ENCODE measurements at regions not wholly inside any gene's neighbourhood (a gene's known extent, or its start where the extent isn't known, plus 50 kb on each side); places are given as distances from the start of the nearest gene placed in this dataset.

- no peak for DNase-seq
Observed at GRCh38 chr5:155872629-155873220, 454.2 kb upstream of the SGCD start.

DNA sequence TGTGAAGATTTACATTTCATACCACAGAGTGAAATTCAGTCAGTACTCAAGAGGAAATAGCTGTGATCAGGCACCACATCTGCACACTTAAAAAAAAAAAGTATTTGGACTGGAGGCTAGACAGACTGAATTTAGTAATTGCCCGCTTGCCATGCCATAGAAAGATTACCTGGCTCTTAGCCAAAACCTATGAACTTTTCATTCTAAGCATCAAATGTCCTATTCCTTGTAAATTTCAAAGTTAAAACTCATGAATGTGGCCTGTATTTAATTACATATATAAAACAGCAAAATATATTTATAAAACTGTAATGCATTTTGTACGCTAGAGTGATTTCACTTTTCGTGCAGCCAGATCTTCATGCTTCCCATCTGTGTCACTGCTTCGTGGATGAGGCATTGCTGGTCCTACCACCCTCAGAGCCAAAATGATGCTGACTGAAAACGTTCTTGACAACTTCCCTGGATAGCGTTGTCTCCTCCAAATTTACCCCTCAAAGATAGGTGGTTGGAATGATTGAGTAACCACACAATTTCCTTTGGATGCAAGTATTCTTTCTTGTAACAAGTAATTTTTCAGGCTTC lies 447.9 kb upstream of the SGCD start:
- DNase-seq: no peak

DNA sequence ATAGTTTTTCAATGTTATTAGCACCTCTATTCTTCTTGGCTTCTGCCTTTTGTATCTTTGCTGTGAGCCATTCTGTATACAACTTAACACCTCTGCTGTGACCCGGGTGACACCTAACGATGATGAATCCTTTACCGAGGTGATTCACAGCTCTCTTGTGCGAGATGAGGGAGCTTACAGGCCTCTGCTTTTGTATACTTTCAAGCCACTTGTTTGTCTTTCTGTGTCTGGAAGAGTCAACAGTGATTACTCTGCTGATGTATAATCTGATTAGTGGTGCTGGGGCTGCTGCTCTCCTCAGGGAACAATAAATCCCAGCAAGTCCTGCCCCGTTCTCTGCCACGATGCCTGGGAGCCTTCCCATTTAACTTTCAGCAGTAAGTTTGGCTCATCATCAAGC lies 442.9 kb upstream of the SGCD start:
- DNase-seq: no peak

- DNase-seq: no peak
Observed at GRCh38 chr5:155885199-155885598, 441.8 kb upstream of the SGCD start.

DNA sequence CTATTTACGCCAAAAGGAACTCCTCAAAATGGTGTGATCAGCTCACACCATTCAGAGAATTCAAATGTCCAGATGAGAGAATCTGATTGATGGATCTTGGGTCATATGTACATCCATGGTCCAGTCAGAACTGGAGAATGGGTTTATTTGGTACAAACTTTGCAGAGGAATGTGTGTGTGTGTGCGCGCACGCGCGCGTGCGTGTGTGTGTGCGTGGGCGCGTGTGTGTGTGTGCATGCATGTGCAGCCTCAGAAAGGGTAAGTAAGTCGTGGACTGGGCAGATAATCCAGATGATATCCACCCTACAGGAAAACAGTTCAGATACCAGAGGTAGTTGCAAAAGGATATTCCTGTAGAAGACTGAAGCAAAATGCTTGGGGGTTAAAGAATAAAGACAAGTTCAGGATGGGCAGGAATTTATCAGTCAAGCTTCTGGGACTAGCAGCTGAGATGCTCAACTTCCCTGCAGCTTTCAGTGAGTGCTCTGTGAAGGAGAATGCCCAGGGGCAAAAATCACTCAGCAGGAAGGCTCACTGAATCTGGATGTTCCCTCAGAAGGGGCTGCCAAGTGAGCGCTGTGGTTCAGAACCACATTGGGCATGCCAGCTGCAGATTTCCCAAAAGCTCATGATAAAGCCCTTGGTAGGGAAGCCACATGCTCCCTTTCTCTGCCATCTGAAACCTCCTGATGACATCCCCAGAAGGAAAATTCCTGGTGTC lies 440.5 kb upstream of the SGCD start:
- peak; percentile 19 for DNase-seq

DNA sequence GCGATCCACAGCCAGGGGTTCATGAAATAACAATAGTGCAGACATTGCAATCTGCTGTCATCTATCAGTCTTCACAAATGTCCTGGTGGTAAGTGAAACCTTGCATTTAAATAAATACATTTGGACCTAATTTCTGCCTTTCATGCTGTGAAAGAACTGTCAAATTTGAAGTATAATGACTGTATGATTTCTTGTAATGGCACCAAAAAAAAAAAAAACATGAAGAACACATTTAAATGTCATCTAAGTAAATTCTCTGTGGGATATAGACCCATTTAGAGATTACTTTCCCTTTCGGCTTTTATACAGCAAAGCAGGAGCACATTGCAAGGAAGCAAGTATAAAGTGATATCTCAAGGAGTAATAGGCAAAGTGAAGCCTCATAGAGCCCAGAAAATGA lies 431.5 kb upstream of the SGCD start:
- no peak for DNase-seq

GRCh38 chr5:155897761-155898160 lies 429.2 kb upstream of the SGCD start:
- DNase-seq: no peak

DNA sequence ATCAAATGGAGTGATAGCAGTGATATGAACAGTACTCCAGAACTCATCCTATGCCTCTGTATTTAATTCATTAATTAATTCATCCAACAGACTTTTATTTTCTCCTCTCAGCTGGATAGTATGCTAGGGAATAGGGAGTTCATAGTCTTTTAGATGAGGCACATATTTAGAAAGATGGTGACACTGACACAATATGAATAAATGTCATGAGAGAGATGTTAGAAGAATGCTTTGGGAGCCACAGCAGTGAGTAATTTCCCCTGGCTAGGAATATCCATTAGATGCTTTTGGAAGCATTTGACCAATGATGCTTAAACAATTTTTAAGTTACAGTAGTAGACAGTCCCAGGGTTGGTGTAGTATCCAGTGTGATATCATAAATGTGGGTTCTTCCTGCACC lies 428.7 kb upstream of the SGCD start:
- no peak for DNase-seq

DNA sequence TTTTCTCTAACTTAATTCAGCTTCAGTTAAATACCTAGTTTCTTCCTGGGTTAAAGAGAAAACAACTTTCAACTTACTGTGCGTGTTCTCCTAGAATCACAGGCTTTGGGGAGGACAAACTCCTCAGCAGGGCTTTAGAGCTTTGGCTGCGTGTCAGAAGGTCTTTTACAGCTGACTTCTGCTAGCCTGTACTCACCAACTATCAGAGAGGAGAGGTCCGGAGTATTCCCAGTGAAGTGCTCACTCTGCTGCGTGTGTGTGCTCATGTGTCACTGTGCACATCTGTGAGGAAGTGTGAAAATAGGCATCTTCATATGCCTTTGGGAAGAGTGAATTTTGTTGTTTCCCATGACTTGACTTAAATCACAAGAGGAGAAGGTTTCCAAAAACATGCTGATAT lies 423.2 kb upstream of the SGCD start:
- DNase-seq: no peak

DNA sequence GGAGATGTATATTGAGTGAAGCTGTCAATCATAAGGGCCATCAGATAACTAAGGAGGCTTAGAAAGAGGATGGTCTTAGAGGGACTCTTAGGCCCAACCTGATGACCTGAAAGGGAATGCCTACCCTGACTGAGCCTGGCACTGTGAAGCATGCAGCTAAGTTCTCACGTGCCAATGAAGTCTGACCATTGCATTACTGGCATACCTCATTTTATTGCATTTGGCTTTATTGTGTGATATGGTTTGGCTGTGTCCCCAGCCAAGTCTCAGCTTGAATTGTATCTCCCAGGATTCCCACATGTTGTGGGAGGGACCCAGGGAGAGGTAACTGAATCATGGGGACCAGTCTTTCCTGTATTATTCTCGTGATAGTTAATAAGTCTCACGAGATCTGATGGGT lies 421.6 kb upstream of the SGCD start:
- no peak for DNase-seq

DNA sequence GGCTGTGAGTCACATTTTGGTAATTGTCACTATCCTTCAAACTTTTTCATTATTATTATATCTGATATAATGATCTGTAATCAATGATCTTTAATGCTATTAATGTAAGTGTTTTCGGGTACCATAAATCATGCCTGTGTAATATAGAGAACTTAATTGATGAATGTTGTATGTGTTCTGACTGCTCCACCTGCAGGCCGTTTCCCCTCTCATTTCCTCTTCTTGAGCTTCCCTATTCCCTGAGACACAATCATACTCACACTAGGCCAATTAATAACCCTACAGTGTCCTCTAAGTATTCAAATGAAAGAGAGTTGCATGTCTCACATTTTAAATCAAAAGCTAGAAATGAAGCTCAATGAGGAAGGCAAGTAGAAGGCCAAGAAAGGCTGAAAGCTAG lies 420.9 kb upstream of the SGCD start:
- no peak for DNase-seq

GRCh38 chr5:155908543-155908942 lies 418.4 kb upstream of the SGCD start:
- no peak for DNase-seq

- no peak for DNase-seq
Observed at GRCh38 chr5:155912291-155912690, 414.7 kb upstream of the SGCD start.

DNA sequence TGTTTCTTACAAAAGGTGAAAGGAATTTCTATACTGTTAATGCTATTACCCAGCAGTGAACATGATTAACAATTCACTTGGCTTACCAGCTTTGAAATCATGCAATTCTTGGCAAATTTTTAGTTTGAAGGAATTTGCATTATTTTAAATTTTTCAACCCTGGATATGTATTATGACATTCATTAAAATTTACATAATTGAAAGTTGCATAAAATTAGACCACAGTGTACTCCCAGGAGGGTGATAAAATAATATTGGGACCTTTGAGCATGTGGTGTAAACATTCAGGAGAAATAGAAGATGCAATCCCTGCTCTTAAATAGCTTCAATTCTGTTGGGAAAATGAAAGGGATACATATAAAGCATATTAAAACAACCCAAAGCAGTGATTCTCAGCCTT lies 412.2 kb upstream of the SGCD start:
- no peak for DNase-seq

DNA sequence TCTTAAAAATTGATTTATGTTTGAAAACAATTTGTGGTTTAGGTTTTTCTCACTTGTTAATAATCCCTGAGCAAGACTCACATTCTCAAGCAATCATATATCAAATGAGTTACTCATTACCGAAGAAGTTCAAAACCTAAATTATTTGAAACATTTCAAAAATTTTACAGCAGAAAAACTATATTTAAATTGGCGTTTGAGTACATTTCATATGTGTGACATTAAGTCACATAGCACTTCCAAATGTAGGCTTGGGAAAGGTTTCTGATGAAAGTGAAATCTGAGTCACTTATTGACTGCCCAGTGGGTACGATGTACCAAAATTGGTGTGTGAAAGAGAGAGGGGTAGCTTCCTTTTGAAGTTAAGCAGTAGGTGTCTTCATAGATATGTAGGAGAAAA lies 411.4 kb upstream of the SGCD start:
- no peak for DNase-seq

- DNase-seq: no peak
Observed at GRCh38 chr5:155919126-155919525, 407.8 kb upstream of the SGCD start.

DNA sequence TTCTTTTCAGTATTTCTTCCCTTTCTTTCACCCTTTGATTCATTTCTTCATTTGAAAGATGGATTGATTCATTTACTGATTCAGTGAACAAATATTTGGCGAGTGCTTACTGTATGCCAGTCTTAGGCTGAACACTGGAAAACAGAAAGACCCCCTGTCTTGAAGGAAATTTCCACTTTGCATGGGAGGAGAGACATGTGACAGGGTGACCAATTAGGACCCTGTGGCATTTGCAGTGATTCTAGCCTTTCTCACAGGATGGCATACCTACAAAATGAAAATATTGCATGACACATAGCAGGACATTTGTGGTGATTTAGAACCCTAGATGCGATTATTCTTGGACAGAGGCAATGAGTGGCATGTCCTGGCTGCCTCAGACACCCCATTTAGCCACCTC lies 407.2 kb upstream of the SGCD start:
- DNase-seq: no peak

DNA sequence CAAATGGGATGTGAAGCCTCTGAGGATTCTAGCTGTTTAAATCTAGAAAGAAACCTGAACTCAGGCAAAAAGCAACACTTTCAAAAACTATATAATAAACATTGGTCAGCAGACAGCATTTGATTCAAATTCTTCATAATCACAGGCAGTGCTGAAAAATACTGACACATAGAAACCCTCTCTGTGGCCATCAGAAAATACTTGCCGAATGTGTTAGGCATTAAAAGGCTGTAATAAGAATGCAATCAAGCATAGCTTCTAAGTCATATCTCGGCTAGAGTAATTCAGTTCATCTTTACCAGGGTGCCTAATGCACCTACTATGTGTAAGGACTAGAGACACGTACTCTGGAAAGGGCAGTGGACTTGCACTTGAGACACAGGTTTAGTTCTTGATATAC lies 405.3 kb upstream of the SGCD start:
- no peak for DNase-seq

DNA sequence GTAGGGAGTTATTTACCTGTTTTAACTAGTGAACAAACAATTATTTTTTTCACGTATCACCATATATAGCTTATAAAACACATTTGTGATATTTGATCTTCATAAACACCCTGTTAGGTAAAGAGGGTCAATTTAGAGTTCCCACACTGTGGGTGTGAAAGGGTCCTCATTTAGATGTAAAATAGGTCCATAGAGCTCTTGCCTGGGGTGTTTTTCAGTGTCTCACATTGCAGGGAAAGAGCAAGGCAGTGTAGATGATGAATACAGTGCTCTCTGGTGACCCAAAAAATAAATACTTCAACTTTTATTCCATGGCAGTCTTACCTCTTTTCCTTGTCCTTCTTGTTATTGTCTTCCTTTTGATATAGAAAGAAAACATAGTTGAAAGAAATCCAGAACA lies 403.2 kb upstream of the SGCD start:
- DNase-seq: no peak

GRCh38 chr5:155926031-155926430 lies 400.9 kb upstream of the SGCD start:
- no peak for DNase-seq

GRCh38 chr5:155926766-155927165 lies 400.2 kb upstream of the SGCD start:
- no peak for DNase-seq

DNA sequence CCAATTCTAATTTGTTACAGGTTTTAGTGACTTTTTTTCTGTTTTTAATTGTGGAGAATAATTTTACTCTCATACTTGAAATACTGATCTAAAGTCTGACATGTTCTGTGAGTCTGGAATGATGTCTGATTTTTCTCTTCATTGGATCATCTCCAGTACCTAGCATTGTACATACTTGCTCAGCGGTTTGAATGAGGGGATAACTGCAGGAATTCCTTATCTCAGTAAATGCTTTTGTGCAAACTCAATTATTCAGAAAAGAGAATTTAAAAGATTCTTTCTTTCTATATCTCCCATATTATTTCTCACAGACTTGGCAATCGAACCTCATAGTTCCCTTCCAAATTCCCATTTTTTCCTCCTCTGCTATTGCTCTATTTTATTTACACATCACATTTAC lies 397.9 kb upstream of the SGCD start:
- no peak for DNase-seq

GRCh38 chr5:155934964-155935363 lies 392.0 kb upstream of the SGCD start:
- no peak for DNase-seq

GRCh38 chr5:155935723-155936122 lies 391.2 kb upstream of the SGCD start:
- no peak for DNase-seq

All from eye (tissue), 1 donor.